Hepatocyte (in vitro differentiated cells): ENCODE measurements at regions not wholly inside any gene's neighbourhood (a gene's known extent, or its start where the extent isn't known, plus 50 kb on each side); places are given as distances from the start of the nearest gene placed in this dataset.

Experiments
- EZH2 ChIP-seq: fragments of 200-600 bp; sonication (generic); IDR thresholded peaks from 2 replicates; pipeline ENCODE4 v1.6.1; 2016; ENCODE audit warnings: antibody characterized with exemption, mild to moderate bottlenecking, borderline replicate concordance
- TF ChIP-seq, protein P1 (sequence below): fragments of 200-600 bp; sonication (generic); IDR thresholded peaks from 2 replicates; pipeline ENCODE4 v1.5.1; 2016; ENCODE audit warnings: antibody characterized with exemption, mild to moderate bottlenecking; ENCODE audit not compliant: poor library complexity

DNA sequence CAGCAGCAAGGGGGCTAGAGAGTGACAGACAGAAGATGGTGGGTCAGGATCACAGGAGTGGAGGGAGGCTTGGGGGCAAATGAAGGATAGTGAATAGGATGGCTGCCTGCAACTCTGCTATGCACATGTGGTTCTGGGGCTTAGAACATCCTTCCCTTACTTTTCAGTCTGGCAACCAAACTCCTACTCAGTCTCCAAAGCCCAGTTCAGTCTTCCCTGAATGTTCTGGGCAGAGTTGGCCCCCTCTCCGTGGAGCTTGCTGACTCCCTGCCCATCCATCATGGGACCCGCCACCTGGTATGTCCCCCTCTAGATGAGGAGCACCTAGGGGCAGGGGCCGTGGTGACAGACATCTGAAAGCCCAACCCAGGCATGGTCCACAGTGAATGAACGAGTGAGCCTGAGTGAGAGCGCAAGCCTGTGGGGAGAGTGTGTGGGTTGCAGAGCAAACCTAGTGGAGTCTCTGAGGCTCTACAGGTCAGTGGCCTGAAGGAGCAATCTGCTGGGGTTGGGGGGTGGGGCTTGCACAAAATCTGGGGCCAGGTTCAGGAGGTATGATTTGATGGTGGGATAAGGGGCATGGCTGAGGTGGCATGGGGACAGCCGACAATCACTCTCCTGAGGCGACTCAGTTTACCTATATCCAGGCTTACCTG is 180.6 kb downstream of the FGF18 start:
- TF ChIP-seq, protein P1, sequence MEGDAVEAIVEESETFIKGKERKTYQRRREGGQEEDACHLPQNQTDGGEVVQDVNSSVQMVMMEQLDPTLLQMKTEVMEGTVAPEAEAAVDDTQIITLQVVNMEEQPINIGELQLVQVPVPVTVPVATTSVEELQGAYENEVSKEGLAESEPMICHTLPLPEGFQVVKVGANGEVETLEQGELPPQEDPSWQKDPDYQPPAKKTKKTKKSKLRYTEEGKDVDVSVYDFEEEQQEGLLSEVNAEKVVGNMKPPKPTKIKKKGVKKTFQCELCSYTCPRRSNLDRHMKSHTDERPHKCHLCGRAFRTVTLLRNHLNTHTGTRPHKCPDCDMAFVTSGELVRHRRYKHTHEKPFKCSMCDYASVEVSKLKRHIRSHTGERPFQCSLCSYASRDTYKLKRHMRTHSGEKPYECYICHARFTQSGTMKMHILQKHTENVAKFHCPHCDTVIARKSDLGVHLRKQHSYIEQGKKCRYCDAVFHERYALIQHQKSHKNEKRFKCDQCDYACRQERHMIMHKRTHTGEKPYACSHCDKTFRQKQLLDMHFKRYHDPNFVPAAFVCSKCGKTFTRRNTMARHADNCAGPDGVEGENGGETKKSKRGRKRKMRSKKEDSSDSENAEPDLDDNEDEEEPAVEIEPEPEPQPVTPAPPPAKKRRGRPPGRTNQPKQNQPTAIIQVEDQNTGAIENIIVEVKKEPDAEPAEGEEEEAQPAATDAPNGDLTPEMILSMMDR, result no peak
- no peak for TF ChIP-seq EZH2
